ENCODE measurements at regions not wholly inside any gene's neighbourhood (a gene's known extent, or its start where the extent isn't known, plus 50 kb on each side); places are given as distances from the start of the nearest gene placed in this dataset.

DNA sequence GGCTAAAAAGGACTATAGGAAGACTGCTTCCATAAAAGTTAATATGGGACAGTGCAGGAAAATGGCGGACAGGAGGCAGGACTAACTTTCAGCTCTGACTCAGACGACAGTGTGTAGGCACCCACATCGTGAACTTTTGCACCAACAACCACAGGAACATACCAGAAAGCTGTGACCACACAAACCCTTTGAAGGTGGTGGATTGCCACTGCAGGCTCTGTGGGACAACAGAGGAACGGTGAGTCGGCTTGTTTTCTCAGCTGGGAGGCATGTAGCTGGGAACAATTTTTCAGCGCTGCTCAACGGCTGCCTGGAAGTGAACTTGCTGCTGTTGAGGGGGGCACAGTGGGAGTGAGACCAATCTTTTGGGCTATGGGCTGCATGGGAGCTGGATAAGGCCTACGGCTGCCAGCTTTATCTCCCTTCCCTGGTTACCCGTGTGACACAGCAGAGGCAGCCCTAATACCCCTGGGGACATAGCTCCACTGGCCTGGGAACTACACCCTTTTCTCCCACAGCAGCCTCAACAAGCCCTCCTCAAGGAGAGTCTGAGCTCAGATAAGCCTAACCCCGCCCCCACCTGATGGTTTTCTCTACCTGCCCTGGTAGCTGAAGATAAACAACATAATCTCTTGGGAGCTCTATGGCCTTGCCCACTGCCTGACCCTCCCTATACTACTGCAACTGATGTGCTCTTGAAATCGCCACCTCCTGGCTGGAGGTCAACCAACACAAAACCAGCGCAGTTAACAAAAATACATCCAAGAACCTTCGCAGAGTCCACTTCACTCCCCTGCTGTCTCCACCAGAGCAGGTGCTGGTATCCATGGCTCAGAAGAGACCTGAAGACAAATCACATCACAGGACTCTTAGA lies 1537.0 kb downstream of the C4orf33 start:
- ChIA-PET POLR2A (no interaction called here), CTCF (no interaction called here)
- Mint-ChIP-seq H3K27ac (no peak overlapping the region), H3K27me3 (no peaks in the 10 kb centered on the region), H3K36me3 (no peaks in the 10 kb centered on the region), H3K4me1 (no peaks in the 10 kb centered on the region), H3K4me3 (no peak overlapping the region), H3K9me3 (peaks cover 0 to 18% (median 3%) of the 10 kb centered on the region in 5 donors)
- Histone ChIP-seq H3K4me3 (ENCODE audit: low read length) (no peak overlapping the region), H3K9me3 (ENCODE audit: low read length) (no peaks in the 10 kb centered on the region), H3K36me3 (ENCODE audit: insufficient read depth, low read length) (no peaks in the 10 kb centered on the region), H3K27me3 (ENCODE audit: insufficient read depth, low read length, poor library complexity, severe bottlenecking) (no peaks in the 10 kb centered on the region), H3K4me1 (ENCODE audit: insufficient read depth, low read length) (no peaks in the 10 kb centered on the region), H3K27ac (ENCODE audit: low read depth, low read length) (no peak overlapping the region)
- no peak for DNase-seq

DNA sequence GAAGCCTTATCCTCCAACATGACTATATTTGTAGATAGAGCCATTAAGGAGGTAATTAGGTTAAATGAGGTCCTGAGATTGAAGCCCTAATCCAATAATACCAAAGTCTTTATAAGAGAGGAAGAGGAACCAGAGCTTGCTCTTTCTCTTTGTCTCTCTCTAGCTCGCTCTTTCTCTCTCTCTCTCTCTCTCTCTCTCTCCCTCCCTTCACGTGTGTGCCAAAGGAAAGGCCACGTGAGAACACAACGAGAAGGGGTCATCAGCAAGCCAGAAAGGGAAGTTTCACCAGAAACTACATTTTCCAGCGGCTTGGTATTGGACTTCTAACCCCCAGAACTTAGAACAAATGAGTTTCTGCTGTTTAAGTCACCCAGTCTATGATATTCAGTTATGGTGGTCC lies 1540.5 kb downstream of the C4orf33 start:
- ChIA-PET CTCF (no interaction called here), POLR2A (no interaction called here)
- Histone ChIP-seq H3K9me3 (ENCODE audit: low read length) (no peaks in the 10 kb centered on the region), H3K27me3 (ENCODE audit: insufficient read depth, low read length, poor library complexity, severe bottlenecking) (no peaks in the 10 kb centered on the region), H3K4me3 (ENCODE audit: low read length) (no peak overlapping the region), H3K4me1 (ENCODE audit: insufficient read depth, low read length) (no peaks in the 10 kb centered on the region), H3K27ac (ENCODE audit: low read depth, low read length) (no peak overlapping the region), H3K36me3 (ENCODE audit: insufficient read depth, low read length) (no peaks in the 10 kb centered on the region)
- no peaks in the 10 kb centered on the region for H3K27me3 Mint-ChIP-seq
- H3K4me3 Mint-ChIP-seq, result no peak overlapping the region
- no peaks in the 10 kb centered on the region for H3K36me3 Mint-ChIP-seq
- no peak for DNase-seq
- no peak overlapping the region for H3K27ac Mint-ChIP-seq
- H3K4me1 Mint-ChIP-seq, result no peaks in the 10 kb centered on the region
- peaks cover 0 to 22% (median 7%) of the 10 kb centered on the region in 5 donors for H3K9me3 Mint-ChIP-seq

DNA sequence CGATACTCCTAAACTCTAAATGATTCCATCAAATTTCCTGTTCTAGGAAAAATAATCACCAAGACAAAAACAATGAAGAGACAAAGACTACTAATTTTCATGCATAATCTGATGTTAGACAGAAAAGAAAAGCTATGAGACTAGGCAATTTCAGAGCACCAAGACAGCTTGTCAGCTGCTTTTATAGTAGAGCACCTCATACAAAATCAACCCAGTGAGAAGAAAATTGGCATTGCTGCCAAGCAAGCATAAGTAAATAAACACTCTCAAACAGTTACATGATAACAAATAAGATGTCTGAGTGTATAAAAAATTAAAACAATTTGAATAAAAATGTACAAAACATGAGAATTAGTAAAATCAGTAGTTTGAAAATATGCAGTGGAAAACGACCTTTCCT lies 1544.6 kb downstream of the C4orf33 start:
- Histone ChIP-seq H3K36me3 (ENCODE audit: insufficient read depth, low read length) (no peaks in the 10 kb centered on the region), H3K27me3 (ENCODE audit: insufficient read depth, low read length, poor library complexity, severe bottlenecking) (no peaks in the 10 kb centered on the region), H3K9me3 (ENCODE audit: low read length) (no peaks in the 10 kb centered on the region), H3K4me1 (ENCODE audit: insufficient read depth, low read length) (no peaks in the 10 kb centered on the region), H3K27ac (ENCODE audit: low read depth, low read length) (no peak overlapping the region), H3K4me3 (ENCODE audit: low read length) (no peak overlapping the region)
- Mint-ChIP-seq H3K27me3 (no peaks in the 10 kb centered on the region), H3K4me1 (no peaks in the 10 kb centered on the region), H3K27ac (no peak overlapping the region), H3K4me3 (no peak overlapping the region), H3K9me3 (peaks cover 0 to 9% (median 6%) of the 10 kb centered on the region in 5 donors), H3K36me3 (no peaks in the 10 kb centered on the region)
- DNase-seq, result no peak
- POLR2A ChIA-PET, result no interaction called here
- CTCF ChIA-PET, result no interaction called here

DNA sequence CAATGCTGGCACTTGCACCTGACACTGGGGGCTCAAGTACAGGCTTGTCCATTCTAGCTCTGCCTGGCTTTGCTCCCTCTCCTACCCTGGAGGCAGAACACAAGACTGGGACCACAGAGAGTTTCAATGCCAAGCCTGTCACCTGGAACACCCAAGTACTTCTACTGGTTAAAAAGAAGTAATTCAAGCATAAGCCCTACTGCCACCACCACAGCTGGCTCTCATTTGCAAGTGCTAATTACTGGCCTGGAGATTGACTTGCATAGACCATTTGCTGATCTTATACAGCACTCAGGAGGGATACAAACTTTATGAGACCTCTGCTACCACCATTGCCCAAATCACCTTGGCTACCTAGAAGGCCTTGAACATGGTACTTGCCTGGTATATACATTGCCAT lies 1550.9 kb downstream of the C4orf33 start:
- no peaks in the 10 kb centered on the region for H3K27me3 Mint-ChIP-seq
- H3K4me3 ChIP-seq (ENCODE audit: low read length), result no peak overlapping the region
- no peaks in the 10 kb centered on the region for H3K36me3 ChIP-seq (ENCODE audit: insufficient read depth, low read length)
- DNase-seq, result no peak
- no peak overlapping the region for H3K27ac Mint-ChIP-seq
- CTCF ChIA-PET, result no interaction called here
- H3K4me1 Mint-ChIP-seq, result no peaks in the 10 kb centered on the region
- H3K36me3 Mint-ChIP-seq, result no peaks in the 10 kb centered on the region
- no peaks in the 10 kb centered on the region for H3K27me3 ChIP-seq (ENCODE audit: insufficient read depth, low read length, poor library complexity, severe bottlenecking)
- H3K27ac ChIP-seq (ENCODE audit: low read depth, low read length), result no peak overlapping the region
- H3K4me1 ChIP-seq (ENCODE audit: insufficient read depth, low read length), result no peaks in the 10 kb centered on the region
- H3K9me3 ChIP-seq (ENCODE audit: low read length), result no peaks in the 10 kb centered on the region
- POLR2A ChIA-PET, result no interaction called here
- H3K4me3 Mint-ChIP-seq, result no peak overlapping the region
- peaks cover 2 to 31% (median 13%) of the 10 kb centered on the region in 5 donors for H3K9me3 Mint-ChIP-seq

DNA sequence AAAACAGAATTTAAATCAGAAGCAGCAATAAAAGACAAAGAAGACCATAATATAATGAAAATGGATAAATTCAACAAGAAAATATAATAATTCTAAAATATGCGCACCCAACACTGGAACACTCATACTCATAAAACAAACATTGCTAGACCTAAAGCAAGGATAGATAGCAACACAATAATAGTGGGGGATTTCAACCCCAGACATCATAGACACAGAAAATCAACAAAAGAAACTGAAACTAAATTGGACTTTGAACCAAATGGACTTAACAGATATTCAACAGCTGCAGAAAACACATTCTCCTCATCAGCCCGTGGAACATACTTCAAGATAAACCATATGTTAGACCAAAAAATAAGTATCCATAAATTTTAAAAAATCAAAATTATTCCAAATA lies 1552.6 kb downstream of the C4orf33 start:
- Mint-ChIP-seq H3K9me3 (peaks cover 2 to 38% (median 22%) of the 10 kb centered on the region in 5 donors), H3K4me1 (no peaks in the 10 kb centered on the region), H3K27me3 (no peaks in the 10 kb centered on the region), H3K27ac (no peak overlapping the region), H3K36me3 (no peaks in the 10 kb centered on the region), H3K4me3 (no peak overlapping the region)
- CTCF ChIA-PET, result no interaction called here
- Histone ChIP-seq H3K27ac (ENCODE audit: low read depth, low read length) (no peak overlapping the region), H3K4me3 (ENCODE audit: low read length) (no peak overlapping the region), H3K27me3 (ENCODE audit: insufficient read depth, low read length, poor library complexity, severe bottlenecking) (no peaks in the 10 kb centered on the region), H3K36me3 (ENCODE audit: insufficient read depth, low read length) (no peaks in the 10 kb centered on the region), H3K4me1 (ENCODE audit: insufficient read depth, low read length) (no peaks in the 10 kb centered on the region), H3K9me3 (ENCODE audit: low read length) (no peaks in the 10 kb centered on the region)
- DNase-seq, result no peak
- POLR2A ChIA-PET, result no interaction called here

DNA sequence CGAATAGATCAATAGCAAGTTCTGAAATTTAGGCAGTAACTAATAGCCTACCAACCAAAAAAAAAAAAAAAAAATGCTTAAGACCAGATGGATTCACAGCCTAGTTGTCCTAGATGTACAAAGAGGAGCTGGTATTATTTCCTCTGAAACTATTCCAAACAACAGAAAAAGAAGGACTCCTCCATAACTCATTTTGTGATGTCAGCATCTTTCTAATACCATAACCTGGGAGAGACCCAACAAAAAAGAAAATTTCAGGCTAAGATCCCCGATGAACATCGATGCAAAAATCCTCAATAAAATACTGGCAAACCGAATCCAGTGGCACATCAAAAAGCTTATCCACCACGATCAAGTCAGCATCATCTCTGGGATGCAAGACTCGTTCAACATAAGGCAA lies 1557.9 kb downstream of the C4orf33 start:
- no peak for DNase-seq
- POLR2A ChIA-PET, result no interaction called here
- Histone ChIP-seq H3K4me1 (ENCODE audit: insufficient read depth, low read length) (no peaks in the 10 kb centered on the region), H3K27ac (ENCODE audit: low read depth, low read length) (no peak overlapping the region), H3K9me3 (ENCODE audit: low read length) (no peaks in the 10 kb centered on the region), H3K27me3 (ENCODE audit: insufficient read depth, low read length, poor library complexity, severe bottlenecking) (no peaks in the 10 kb centered on the region), H3K36me3 (ENCODE audit: insufficient read depth, low read length) (no peaks in the 10 kb centered on the region), H3K4me3 (ENCODE audit: low read length) (no peak overlapping the region)
- Mint-ChIP-seq H3K9me3 (peaks cover 28 to 41% (median 31%) of the 10 kb centered on the region in 5 donors), H3K4me3 (no peak overlapping the region), H3K27ac (no peak overlapping the region), H3K4me1 (no peaks in the 10 kb centered on the region), H3K36me3 (no peaks in the 10 kb centered on the region), H3K27me3 (no peaks in the 10 kb centered on the region)
- CTCF ChIA-PET, result no interaction called here

DNA sequence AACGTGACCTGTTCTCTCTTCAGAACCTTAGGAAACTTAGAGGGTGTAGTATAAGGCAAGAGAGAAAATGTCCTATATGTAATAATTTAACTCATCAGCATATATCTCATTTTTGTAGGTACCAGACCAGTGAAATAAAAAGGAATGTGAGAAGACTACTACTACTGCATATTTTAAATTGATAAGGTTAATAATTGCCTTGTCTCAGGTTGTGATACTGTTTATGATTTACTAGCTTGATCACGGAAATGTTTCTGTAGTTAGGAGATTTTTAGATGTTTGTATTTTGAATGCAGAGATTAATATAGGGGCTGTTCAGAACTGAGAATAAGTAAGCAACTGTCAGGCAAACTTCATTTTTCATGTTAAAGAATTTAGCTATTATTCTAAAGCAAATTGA lies 1563.4 kb downstream of the C4orf33 start:
- POLR2A ChIA-PET, result no interaction called here
- Mint-ChIP-seq H3K27me3 (no peaks in the 10 kb centered on the region), H3K4me3 (no peak overlapping the region), H3K9me3 (peaks cover 12 to 24% (median 16%) of the 10 kb centered on the region in 5 donors), H3K36me3 (no peaks in the 10 kb centered on the region), H3K27ac (no peak overlapping the region), H3K4me1 (no peaks in the 10 kb centered on the region)
- H3K27ac ChIP-seq (ENCODE audit: low read depth, low read length), result no peak overlapping the region
- H3K4me3 ChIP-seq (ENCODE audit: low read length), result no peak overlapping the region
- no peaks in the 10 kb centered on the region for H3K4me1 ChIP-seq (ENCODE audit: insufficient read depth, low read length)
- no peak for DNase-seq
- no peaks in the 10 kb centered on the region for H3K36me3 ChIP-seq (ENCODE audit: insufficient read depth, low read length)
- H3K27me3 ChIP-seq (ENCODE audit: insufficient read depth, low read length, poor library complexity, severe bottlenecking), result no peaks in the 10 kb centered on the region
- H3K9me3 ChIP-seq (ENCODE audit: low read length), result no peaks in the 10 kb centered on the region
- CTCF ChIA-PET, result no interaction called here

DNA sequence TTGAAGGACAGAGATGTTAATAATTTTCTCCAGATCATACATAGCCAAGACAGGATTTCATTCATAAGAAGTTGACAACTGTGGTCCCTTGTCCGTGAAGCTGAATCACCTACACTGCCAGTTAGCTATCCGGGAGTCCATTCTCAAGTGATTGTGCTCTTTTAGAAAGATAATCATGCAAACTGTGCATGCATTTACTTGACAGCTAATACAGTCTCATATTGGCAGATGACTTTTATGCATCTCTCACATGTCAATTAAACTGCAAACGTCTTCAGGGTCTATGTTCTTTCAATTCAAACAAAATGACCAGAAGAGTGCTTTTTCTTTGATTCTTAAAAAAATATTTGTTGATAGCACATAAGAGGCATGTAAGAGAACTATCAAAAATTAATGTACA lies 1572.9 kb downstream of the C4orf33 start:
- Mint-ChIP-seq H3K27me3 (no peaks in the 10 kb centered on the region), H3K4me1 (no peaks in the 10 kb centered on the region), H3K4me3 (no peak overlapping the region), H3K27ac (no peak overlapping the region), H3K9me3 (peaks cover 4 to 11% (median 7%) of the 10 kb centered on the region in 5 donors), H3K36me3 (no peaks in the 10 kb centered on the region)
- no peaks in the 10 kb centered on the region for H3K27me3 ChIP-seq (ENCODE audit: insufficient read depth, low read length, poor library complexity, severe bottlenecking)
- no peak overlapping the region for H3K4me3 ChIP-seq (ENCODE audit: low read length)
- H3K27ac ChIP-seq (ENCODE audit: low read depth, low read length), result no peak overlapping the region
- DNase-seq, result no peak
- ChIA-PET POLR2A (no interaction called here), CTCF (no interaction called here)
- H3K36me3 ChIP-seq (ENCODE audit: insufficient read depth, low read length), result no peaks in the 10 kb centered on the region
- H3K4me1 ChIP-seq (ENCODE audit: insufficient read depth, low read length), result no peaks in the 10 kb centered on the region
- no peaks in the 10 kb centered on the region for H3K9me3 ChIP-seq (ENCODE audit: low read length)

All from CD8-positive, alpha-beta memory T cell (primary cell).